GM18861 (cell line): ENCODE measurements at regions not wholly inside any gene's neighbourhood (a gene's known extent, or its start where the extent isn't known, plus 50 kb on each side); places are given as distances from the start of the nearest gene placed in this dataset.
A peak's percentile ranks its signal among the peaks of the same experiment; 100 is the strongest.
"Not testable (repeated sequence)": the region's sequence is repeated elsewhere in the genome, so short reads cannot be mapped to it uniquely, and the experiment has no call there.

Experiments
- ATAC-seq: cut with Tn5 transposase; IDR thresholded peaks from one replicate; pipeline ENCODE4 v1.9.1; 2021; ENCODE audit not compliant: unreplicated experiment

DNA sequence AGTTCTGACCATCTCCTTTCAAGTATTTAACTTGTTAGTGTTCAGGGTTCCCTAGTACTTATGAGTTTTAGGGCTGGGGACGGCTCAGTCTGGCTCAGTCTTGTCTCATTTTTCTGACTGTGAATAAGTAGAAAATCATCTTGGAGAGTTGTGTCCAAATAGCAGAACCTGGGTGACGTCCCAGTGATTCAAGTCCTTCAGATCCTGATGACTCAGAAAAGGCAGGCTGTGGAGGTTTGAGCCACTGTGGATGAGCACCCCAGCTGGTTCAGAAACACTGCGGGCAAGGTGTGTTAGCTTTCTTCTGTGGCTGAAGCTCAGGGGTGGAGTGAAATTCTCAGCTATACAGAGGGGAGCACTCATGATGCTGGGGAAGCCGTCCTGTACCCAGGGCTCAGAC, 154.4 kb upstream of the NPY start:
- ATAC-seq, result no peak

DNA sequence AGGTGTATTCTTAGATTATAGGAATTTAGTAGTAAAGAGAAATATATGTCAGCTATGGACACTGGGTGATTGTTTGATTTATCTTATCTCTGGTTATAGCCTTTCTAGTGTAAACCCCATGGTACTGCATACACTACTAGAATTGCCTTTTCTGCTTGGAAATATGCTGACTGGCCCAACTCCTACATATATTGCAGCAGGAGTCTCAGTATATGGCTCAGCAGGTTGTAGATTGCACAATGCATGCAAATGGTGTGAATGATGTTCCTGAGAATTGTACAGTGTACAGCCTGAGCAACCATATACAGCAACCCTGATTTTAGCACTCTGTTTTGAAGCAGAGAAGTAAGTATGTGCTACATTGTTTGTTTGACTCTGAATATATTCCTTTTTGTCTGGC, 153.4 kb upstream of the NPY start:
- ATAC-seq, result no peak

DNA sequence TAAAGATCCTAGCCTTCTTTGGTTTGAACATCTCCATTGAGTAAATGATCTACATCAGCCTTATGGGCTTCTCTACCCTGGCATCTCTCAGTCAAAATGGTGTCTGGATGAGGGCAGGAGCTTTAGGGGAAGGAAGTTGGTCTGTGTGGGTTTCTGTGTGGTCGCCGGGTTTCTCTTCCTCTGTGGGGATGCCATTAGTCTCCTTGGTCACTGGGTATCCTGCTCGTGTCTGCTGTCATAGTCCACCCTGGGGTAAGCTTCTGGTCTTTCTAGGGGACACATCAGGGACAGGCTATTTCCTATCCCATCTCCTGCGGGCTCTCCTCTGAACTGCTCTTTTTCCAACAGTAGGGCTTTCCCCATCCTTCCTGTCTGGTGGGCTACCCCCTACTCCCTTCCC, 150.3 kb upstream of the NPY start:
- ATAC-seq, result peak; percentile 22

DNA sequence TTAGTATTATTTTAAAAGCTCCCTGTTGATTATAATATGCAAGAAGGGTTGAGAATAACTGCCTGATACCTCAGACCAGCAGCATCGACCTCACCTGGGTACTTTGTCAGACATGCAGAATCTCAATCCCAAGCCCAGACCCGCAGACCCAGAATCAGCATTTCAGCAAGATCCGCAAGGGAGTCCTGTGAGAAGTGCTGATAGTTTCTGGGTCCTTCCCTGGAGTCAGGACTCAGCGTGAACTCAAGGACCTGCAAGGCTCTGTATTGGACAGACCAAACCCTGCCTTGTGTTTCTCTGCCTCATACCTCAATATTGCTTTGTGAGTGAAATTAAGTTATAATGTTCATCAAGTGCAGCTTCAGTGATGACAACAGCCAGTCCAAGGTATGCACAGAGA, 149.5 kb upstream of the NPY start:
- no peak for ATAC-seq

DNA sequence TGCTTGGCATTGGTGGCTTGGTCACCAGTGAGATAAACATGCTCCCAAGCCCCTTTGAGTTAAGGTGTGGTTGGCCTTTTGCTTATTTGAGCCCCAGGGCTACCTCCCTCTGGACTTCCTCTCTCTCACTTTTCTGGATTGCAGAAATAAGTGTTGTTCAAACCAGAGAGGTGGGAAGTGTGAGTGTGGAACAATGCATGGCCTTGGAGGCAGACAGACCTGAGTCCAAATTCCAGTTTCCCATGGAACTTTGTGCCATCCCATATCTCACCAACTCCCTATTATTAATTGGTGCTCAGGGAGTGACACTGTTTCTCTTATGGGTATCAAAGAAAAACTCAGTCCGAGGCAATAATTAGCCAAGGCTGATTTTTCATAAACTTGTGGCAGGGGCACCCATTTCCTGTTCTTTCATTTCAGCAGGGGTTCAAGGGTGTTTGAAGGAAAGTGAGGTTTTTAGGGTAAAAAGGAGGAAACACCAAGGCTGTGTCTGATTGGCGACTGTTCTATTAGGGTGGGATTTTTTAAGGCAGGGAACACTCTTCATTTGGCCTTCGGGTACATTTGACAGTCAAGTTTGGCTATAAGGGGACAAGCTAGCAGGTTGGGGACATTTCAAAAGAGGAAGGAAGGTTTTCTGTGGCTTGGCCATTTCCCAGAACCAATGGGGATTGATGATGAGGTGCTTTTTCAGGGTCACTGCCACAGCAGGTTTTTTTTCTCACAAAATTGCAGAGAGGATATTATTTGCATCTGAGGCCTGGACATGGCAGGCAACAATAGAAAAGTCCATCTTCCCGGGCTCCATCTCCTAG, 148.8 kb upstream of the NPY start:
- ATAC-seq, result peak; percentile 65

DNA sequence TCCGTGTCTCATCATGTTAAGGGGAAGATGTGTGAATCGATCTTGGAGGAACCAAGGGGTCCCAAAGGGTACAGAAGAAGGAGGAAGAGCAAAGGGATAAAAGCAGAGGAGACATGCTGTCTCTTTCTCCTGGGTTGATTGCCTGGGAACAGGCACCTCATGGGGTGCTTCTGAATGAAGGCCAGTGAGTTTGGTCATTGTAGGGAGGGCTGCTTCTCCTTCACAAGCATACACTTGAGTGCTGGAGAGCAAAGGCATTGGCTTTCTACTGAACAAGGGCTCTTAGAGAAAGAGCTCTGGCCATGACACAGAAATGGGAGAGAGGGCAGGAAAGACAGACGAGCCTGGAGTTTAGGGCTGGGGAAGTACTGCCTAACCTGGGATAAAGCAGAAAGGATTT, 146.7 kb upstream of the NPY start:
- no peak for ATAC-seq

DNA sequence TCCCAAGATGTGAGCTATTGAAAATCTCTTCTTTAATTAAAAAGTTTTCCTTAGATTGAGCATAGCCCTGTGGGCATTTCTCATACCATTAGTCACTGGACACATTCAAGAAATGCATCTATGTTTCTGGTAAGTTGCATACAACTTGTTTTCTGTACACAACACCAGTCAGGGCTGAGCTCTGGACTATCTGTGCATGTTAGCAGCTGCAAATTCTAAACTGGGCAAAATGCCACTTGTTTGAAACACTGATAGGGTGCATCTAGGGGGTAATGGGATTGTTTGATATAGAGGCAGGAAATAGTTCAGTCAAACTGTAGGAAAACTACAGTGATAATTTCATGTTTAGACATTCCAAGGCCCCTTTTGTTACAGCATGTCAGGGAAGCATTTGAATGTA, 145.6 kb upstream of the NPY start:
- no peak for ATAC-seq

DNA sequence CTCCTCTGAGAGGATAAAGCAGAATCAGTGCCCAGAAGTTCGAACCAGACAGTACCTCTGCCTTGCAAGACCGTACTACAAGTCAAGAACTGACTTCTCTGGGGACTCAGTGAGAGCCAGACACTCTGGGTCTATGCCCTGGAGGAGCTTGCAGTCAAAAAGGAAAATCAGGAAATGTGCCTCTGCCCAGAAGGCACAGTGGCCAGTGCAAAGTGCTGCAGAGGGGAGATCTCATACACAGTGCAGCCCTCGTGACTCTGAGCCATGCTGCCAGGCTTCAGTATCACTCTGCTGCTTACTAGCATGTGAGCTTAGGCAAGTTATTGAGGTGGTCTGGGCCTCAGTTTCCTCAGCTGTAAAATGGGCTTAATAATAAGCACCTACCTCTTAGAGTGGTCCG, 144.0 kb upstream of the NPY start:
- no peak for ATAC-seq

DNA sequence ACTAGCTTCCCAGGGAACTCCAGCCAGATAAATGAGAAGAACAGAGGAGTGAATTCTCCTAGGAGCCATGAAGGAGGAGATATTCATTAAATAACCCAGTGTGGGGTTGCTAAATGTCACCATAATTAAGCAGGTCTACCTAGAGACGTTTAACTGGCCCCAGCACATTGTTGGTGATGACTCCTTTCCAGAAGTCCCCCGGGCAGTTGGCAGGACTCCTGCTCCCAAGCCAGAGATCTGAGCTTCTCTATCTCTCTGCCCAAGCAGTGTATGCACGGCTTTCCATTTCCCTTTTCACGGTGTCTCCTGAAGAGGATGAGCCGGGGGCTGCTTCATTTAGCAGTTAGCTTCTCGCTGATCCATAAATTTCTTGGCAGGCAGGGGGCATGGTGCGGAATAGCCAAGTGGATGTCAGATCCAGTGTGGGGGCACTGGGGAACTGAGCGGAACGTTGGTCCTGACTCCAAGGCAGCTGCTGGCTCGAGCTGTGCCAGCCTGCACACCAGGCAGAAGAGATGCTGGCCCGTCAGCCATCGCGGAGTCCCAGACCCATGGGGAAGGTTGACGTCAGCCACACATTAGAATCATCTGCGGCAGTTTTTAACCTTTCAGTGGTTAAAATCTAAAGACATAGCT, 142.0 kb upstream of the NPY start:
- no peak for ATAC-seq

DNA sequence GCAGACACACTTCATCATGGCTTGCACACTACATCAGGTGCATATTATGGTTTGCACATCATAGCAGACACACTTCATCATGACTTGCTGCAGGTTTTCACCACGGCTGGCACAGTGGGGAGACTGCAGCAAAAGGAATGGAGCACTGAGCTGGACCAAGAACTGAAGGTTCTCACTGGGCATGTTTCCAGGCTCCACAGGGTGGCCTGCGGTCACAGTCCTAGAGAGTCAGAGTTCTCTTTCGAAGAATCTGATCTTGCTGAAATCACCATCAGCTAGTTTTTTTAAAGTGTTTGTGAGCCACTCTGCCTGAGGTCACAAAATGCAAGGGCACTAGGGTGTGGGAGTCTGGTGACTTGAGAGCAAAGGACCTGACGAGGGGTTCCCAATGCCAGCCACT, 140.4 kb upstream of the NPY start:
- ATAC-seq, result no peak

DNA sequence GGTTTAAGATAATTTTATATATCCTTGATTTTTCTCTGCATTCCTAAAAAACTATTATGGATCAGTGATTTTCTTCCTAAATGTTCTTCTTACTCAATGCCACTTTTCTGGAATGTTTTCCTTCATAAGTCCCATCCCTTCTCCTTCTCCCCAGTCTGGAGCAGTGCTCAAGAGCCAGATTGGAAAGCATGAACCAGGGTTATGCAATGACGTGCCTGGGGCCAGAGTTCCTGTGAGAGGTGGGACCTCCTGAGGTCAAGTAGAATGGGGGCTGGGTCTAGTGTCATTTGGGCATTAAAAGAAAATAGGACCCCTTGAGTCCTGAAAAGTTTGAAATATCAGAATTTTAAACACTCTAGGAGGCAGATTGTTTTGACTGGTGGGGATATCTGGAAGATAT, 132.0 kb upstream of the NPY start:
- ATAC-seq, result no peak

DNA sequence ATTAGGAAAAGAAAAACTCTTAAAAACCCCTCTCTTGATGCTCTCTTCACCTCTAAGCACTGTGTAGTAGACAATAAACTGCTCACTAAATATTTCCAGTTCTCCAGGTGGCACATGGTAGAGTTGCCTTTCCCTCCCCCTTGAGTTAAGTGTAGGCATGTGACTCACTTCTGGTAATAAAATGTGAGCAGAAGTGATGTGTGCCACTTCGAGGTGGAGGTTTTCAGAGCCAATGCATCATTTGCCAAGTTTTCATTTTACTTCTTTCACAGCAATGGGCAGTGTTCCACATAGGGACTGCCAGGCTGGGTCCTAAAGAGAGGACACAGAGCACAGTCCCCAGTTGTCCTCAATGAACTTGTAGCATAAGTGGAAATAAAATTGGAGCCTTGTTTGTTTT, 131.6 kb upstream of the NPY start:
- ATAC-seq, result no peak

DNA sequence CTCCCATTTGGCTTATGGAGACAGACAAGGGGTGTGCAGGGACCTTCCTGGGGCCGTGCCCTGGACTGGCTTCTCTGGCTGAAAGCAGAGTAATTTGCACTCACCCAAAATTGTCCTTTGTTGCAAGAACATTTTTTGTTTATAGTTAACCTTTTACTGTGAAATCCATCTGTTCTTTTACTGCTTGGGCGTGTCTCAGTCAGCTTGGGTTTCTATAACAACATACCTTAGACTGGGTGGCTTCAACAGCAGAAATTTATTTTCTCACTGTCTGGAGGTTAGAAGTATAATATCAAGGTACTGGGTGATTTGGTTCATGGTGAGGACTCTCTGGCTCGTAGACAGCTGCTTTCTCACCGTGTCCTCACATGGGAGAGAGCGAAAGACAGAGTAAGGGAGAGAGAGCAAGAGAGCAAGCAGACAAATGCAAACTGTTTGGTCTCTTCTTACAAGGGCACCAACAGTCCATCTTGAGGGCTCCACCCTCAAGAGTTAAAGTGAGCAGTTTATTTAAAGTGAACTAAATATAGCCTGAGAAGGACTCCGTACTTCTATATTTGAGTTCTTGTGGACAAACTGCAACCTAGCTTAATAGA, 131.0 kb upstream of the NPY start:
- ATAC-seq, result no peak

DNA sequence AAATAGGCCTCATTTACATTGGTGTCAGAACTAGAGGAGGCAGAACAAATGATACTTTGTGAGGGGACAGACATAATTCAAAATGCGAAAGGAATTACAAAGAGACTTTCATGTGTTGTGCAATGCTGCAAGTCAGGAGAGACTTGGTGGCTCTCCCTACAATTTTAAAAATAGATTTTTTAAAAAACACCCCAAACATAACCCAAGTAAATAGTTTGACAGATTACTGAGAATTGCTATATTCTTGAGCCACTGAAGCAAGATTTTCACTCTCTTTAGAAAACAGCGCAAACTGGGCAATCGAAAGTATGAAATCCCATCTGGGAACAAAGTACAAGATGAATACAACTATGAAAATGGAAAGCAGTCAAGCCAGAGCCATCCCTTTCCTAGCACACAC, 126.3 kb upstream of the NPY start:
- ATAC-seq, result no peak

DNA sequence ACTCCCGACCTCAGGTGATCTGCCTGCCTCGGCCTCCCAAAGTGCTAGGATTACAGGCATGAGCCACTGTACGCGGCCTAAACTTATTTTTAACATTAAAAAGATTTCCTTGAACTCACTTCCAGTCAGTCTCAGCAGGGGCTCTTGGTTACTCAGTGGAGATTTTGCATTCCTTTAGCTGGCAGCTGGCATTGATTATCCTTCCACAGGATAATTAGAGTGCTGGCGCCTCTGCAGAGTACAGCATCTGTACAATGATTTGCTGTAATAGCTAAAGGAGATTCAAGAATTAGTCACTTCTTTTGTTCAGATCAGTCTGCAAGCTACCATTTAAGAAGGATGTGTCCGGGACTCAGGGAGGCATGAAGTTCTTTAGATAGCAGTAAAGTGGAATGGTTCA, 125.0 kb upstream of the NPY start:
- no peak for ATAC-seq

DNA sequence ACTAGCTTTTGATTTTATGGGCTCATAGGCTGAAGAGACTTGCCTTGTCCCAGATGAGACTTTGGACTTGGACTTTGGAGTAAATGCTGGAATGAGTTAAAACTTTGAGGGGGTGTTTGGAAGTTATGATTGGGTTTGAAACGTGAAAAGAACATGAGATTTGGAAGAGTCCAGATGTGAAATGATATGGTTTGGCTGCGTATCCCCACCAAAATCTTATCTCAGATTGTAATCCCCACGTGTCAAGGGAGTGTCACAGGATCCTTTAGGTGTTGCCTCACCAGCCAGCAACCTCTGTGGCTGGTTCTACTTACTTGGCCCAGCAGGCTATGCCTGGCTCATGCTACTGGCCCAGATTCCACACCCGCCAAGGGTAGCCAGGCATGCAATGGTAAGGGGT, 119.6 kb upstream of the NPY start:
- ATAC-seq, result no peak

DNA sequence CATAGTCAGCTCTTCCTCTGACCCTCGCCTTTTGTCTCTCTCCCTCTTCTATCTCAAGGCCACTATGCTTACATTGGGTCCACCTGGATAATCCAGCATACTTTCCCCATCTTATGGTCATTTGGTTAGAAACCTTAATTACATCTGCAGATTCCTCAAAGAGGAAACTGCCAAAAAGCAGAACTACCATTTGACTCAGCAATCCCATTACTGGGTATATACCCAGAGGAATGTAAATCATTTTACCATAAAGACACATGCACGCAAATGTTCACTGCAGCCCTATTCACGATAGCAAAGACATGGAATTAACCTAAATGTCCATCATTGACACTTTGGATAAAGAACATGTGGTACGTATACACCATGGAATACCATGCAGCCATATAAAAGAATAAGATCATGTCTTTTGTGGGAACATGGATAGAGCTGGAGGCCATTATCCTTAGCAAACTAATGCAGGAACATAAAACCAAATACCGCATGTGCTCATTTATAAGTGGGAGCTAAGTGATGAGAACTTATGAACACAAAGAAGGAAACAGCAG, 114.8 kb upstream of the NPY start:
- ATAC-seq, result no peak

DNA sequence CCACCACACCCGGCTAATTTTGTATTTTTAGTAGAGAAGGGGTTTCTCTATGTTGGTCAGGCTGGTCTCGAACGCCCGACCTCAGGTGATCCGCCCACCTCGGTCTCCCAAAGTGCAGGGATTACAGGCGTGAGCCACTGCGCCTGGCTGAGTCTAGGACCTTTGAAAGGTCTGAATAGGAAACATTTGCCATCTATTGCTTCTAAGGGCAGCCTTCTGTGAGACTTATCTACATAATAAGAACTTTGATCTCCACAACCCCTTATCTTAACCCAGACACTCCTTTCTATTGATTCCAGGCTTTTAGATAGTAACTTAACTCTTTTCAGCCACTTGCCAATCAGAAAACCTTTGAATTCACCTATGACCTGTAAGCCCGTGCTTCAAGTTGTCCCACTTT, 112.0 kb upstream of the NPY start:
- not testable (repeated sequence) for ATAC-seq

DNA sequence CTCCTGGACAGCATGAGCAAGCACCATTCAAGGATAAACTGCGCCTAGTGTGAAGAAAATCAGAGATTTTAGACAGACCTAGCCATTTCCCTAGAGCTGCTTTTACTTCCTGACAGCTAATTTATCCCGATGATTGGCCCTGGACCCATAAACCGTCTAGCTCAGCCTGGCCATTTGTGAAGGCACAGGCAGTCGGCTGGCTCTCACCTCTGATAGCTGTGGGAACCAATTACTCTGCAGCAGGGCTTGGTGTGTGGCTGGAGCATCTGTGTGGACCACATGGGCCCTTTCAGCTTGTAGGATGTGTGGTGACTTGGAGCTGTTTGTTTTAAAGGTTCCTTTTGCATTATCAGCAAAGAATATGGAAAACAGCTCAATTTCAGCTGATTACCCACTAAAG, 111.1 kb upstream of the NPY start:
- no peak for ATAC-seq

DNA sequence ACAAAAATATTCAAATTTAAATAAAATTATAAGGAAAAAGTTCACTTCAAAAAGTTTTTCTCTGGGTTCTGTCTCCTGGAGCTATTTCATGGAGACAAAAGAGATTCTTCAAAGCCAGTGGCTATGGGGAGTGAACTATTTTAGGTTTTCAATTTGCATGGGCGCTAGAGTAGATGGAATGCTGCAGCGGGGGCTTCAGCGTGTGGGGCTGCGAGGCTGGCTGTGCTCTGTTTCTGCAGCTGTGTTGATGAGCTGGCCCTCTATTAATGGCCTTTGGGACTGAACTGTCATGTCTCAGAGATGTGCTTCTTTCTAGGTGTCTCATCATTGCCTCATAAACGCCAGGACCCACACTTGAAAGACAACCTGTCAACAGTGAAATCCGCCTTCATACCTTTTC, 108.4 kb upstream of the NPY start:
- ATAC-seq, result no peak

DNA sequence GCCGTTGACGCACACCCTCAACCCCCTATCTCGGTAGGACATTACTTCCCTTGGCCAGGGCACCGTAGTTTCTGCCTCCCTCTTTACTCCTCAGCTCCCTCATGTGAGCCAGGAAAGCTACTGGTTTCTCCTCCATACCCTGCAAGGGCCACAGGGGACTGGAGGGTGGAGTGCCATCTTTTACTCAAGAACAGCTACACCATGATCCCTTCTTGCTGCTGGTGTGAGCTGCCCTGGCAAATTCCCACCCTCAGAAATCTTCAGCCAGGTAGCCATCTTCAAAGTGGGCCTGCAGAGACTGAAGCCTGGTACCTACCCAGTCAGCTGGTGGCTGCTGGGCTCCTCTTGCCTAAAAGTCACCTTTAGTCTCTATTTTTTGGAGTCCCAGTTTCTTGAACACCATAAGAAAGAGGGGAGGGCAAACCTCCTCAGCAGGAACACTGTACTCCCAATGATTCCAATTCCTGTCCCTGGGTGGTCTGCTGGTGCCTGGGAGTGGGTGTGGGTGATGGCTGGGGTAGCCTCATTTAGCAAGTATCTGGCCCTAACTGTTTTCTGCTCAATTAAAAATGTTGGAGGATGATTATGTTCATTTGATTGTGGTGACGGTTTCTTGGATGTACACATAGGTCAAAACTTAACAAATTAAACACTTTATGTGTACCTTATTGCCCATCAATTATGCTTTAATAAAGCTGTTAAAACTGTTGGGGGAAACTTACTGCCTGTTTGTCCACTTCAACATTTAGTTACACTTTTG, 105.0 kb upstream of the NPY start:
- ATAC-seq, result no peak

DNA sequence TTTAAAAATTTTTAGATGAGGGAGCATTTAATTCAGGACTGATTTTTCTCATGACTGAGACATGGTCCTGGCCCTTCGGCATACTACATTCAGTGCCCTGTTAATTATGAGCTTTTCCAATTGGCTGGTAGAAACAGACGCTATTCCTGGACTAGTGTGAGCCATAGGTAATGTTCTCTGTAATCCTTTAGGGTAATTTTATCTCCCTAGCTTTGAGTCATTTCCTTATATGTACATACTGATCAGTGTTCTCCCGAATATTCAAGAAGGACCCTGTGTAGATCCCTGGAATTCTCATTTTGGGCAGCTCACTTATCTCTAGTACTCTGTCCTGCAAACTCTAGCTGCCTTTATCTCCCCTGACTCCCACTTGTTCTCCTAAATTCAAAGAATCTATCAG, 92.6 kb upstream of the NPY start:
- ATAC-seq, result no peak
